ENCODE measurements at regions not wholly inside any gene's neighbourhood (a gene's known extent, or its start where the extent isn't known, plus 50 kb on each side); places are given as distances from the start of the nearest gene placed in this dataset.

DNA sequence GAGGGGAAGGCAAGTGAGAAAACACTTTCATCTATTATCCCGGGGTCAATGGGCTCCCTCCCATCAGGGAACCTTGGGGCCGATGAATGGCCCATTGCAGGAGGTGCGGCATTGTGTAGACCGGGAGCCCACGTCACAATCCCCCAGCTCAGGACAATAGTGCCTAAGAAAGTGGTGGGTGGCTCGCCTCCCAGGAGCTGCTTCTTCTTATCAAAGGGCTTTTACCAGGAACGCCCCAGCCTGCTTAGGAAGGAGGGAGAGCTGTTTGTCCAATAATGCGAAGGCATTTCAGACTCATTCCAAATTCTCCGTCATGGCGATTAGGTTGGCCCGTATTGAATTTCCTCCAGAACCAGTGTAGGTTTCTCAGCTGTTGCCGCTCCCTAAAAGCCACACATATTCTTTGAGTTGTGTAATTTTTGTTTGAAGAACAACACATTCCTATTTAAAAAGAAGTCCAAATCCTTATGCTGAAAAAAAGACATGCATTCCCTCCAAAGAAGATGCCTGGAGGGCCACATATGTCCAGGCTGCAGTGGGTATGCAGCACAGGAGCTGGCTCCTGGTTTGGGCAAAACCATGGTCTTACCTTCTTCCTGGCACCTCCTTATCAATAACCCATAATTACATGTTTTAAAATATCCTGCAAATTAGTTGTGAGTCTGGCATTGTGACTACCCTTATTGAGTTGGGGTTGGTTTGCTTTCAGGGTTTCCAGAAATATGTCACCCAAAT is 264.7 kb downstream of the MYCN start:
- no peak for TF ChIP-seq LEF1 (IDR thresholded peaks at IDR 0.05; ENCODE audit: borderline replicate concordance)
- TF ChIP-seq TARDBP (IDR thresholded peaks at IDR 0.05) = no peak
